HCT116 (cell line): ENCODE measurements at regions not wholly inside any gene's neighbourhood (a gene's known extent, or its start where the extent isn't known, plus 50 kb on each side); places are given as distances from the start of the nearest gene placed in this dataset.

Experiments used
- ATAC-seq: fragments of 200-7000 bp; cut with Tn5 transposase; 2 replicates; pipeline ENCODE4 v1.9.1; 2020; ENCODE audit warnings: mild to moderate bottlenecking, moderate library complexity
- BruUV-seq: library from RNA; stranded (reverse); fragments of 400-500 nt; replicated peaks from 2 replicates; lab custom pipeline; 2021; lab: Mats Ljungman, UMichigan
- CTCF ChIA-PET: fragments of 300-600 bp; sonication (Branson Sonifier 250); formaldehyde crosslinking; loops from one replicate; lab custom pipeline; 2021; ENCODE audit warnings: antibody characterized with exemption; lab: Charles Lee
- POLR2A ChIA-PET: fragments of 300-600, 350-600 bp; sonication (Branson Sonifier 250); formaldehyde crosslinking; loops from one replicate; lab custom pipeline; 2021; ENCODE audit warnings: antibody characterized with exemption; lab: Charles Lee
- RAD21 ChIA-PET, 2 experiments: fragments of 300-600 bp; sonication (Branson Sonifier 250); formaldehyde crosslinking; loops; one replicate each; lab custom pipeline; 2023; ENCODE audit warnings: low total read pairs in 2 of 2; ENCODE audit not compliant: uncharacterized antibody in 2 of 2, unreplicated experiment in 2 of 2, low non-redundant PET in 1 of 2; lab: Charles Lee
- DNase-seq: peaks from one replicate; pipeline ENCODE4 v3.0.0-alpha.2; 2010; ENCODE audit warnings: low read depth, low spot score
- H2AFZ ChIP-seq: fragments of 200-600 bp; shearing (Covaris generic), sonication (generic); 2 replicates; pipeline ENCODE4 v1.6.1; 2017; ENCODE audit warnings: low read depth, mixed run types, mixed read lengths, antibody characterized with exemption, low read length; ENCODE audit not compliant: poor library complexity, severe bottlenecking
- H3K27ac ChIP-seq: 2 replicates; pipeline ENCODE4 v1.5.1; 2012; ENCODE audit warnings: low read depth, low read length
- H3K27me3 ChIP-seq: fragments of 200-600 bp; sonication (generic); 2 replicates; pipeline ENCODE4 v1.6.1; 2016; ENCODE audit warnings: mixed run types, low read length, mixed read lengths; ENCODE audit not compliant: insufficient read depth
- H3K36me3 ChIP-seq, 2 experiments: fragments of 200-500 bp in 1 of 2; fragments of 200-600 bp in 1 of 2; sonication (Bioruptor generic) in 1 of 2; sonication (generic) in 1 of 2; 2 replicates each; pipeline versions ENCODE4 v1.5.1 to v1.6.1; 2014 to 2016; ENCODE audit warnings: low read length in 2 of 2, inconsistent platforms in 1 of 2, mixed read lengths in 1 of 2, mixed run types in 1 of 2; ENCODE audit not compliant: insufficient read depth in 2 of 2, control insufficient read depth in 1 of 2
- H3K4me1 ChIP-seq, 2 experiments: fragments of 200-600 bp in 1 of 2; sonication (generic) in 1 of 2; 2 replicates each; pipeline versions ENCODE4 v1.5.1 to v1.6.1; 2012 to 2017; ENCODE audit warnings: low read length in 2 of 2, inconsistent platforms in 1 of 2, mild to moderate bottlenecking in 1 of 2, mixed read lengths in 1 of 2, mixed run types in 1 of 2, moderate library complexity in 1 of 2; ENCODE audit not compliant: insufficient read depth in 2 of 2, control insufficient read depth in 1 of 2
- H3K4me2 ChIP-seq: fragments of 200-600 bp; sonication (generic); 2 replicates; pipeline ENCODE4 v1.6.1; 2017; ENCODE audit warnings: mixed run types, low read length, mixed read lengths
- H3K4me3 ChIP-seq, 2 experiments: fragments of 200-600 bp in 1 of 2; sonication (generic) in 1 of 2; replicated peaks in 1 of 2; 2 replicates each; pipeline ENCODE4 v1.5.1; 2011 to 2016; ENCODE audit warnings: low read length in 2 of 2, control low read depth in 1 of 2, low read depth in 1 of 2, mild to moderate bottlenecking in 1 of 2, mixed read lengths in 1 of 2, mixed run types in 1 of 2
- H3K79me2 ChIP-seq: fragments of 200-600 bp; sonication (generic); 2 replicates; pipeline ENCODE4 v1.6.1; 2017; ENCODE audit warnings: mild to moderate bottlenecking, mixed run types, low read length, moderate library complexity, mixed read lengths; ENCODE audit not compliant: insufficient read depth
- H3K9ac ChIP-seq: fragments of 200-600 bp; sonication (generic); 2 replicates; pipeline ENCODE4 v1.6.1; 2016; ENCODE audit warnings: low read length, mixed read lengths
- H3K9me2 ChIP-seq: fragments of 200-600 bp; sonication (generic), shearing (Covaris generic); 2 replicates; pipeline ENCODE4 v1.6.1; 2017; ENCODE audit warnings: mixed run types, mild to moderate bottlenecking, moderate library complexity; ENCODE audit not compliant: insufficient read depth
- H3K9me3 ChIP-seq, 2 experiments: fragments of 200-500 bp in 1 of 2; fragments of 200-600 bp in 1 of 2; sonication (Bioruptor generic) in 1 of 2; sonication (generic) in 1 of 2; 2 replicates each; pipeline ENCODE4 v1.6.1; 2014 to 2017; ENCODE audit warnings: low read length in 2 of 2, mixed read lengths in 2 of 2, inconsistent platforms in 1 of 2, low read depth in 1 of 2, mild to moderate bottlenecking in 1 of 2, mixed run types in 1 of 2, moderate library complexity in 1 of 2; ENCODE audit not compliant: control insufficient read depth in 1 of 2, insufficient read depth in 1 of 2
- H4K20me1 ChIP-seq: fragments of 200-600 bp; sonication (generic), shearing (Covaris generic); 2 replicates; pipeline ENCODE4 v1.6.1; 2017; ENCODE audit warnings: mixed run types, mild to moderate bottlenecking, moderate library complexity; ENCODE audit not compliant: insufficient read depth
- EGR1 ChIP-seq: IDR thresholded peaks from 2 replicates; pipeline ENCODE4 v1.6.1; 2012; ENCODE audit warnings: low read depth
- EZH2 ChIP-seq: fragments of 200-600 bp; sonication (generic); IDR thresholded peaks from 2 replicates; pipeline ENCODE4 v1.6.1; 2017; ENCODE audit warnings: antibody characterized with exemption, mixed run types
- JUND ChIP-seq: IDR thresholded peaks from 2 replicates; pipeline ENCODE4 v1.6.1; 2012
- RAD21 ChIP-seq: IDR thresholded peaks from 2 replicates; pipeline ENCODE4 v1.6.1; 2012; ENCODE audit warnings: low read depth, mild to moderate bottlenecking
- SIN3A ChIP-seq: IDR thresholded peaks from 2 replicates; pipeline ENCODE4 v1.6.1; 2012; ENCODE audit warnings: low read depth
- SRF ChIP-seq: IDR thresholded peaks from 2 replicates; pipeline ENCODE4 v1.6.1; 2012; ENCODE audit warnings: low read depth
- TCF7L2 ChIP-seq: IDR thresholded peaks from 2 replicates; pipeline ENCODE4 v1.7.0; 2011; ENCODE audit warnings: borderline replicate concordance, inconsistent platforms; ENCODE audit not compliant: insufficient read depth, insufficient read length; ENCODE audit errors: extremely low read depth
- YY1 ChIP-seq: IDR thresholded peaks from 2 replicates; pipeline ENCODE4 v1.6.1; 2011; ENCODE audit warnings: low read length, low read depth, moderate library complexity, mild to moderate bottlenecking; ENCODE audit not compliant: insufficient replicate concordance; ENCODE audit errors: extremely low read depth
- ZFX ChIP-seq: fragments of 450-650 bp; IDR thresholded peaks from 2 replicates; pipeline ENCODE4 v1.6.1; 2017
- ZNF274 ChIP-seq: fragments of 200-500 bp; sonication (Bioruptor generic); IDR thresholded peaks from 2 replicates; pipeline ENCODE4 v1.6.1; 2014; ENCODE audit warnings: mild to moderate bottlenecking, low read depth, low read length, inconsistent platforms
- intact Hi-C: fragments of 100-400 bp; cut with micrococcal nuclease; formaldehyde crosslinking; loops from 2 replicates; pipeline ENCODE4 v1.10.0; 2022
- TF ChIP-seq, protein P1 (sequence below): IDR thresholded peaks from 2 replicates; pipeline ENCODE4 v1.6.1; 2011; ENCODE audit warnings: mild to moderate bottlenecking, low read length, moderate library complexity; ENCODE audit not compliant: insufficient replicate concordance; ENCODE audit errors: extremely low read depth
- TF ChIP-seq, protein P2 (sequence below), 3 experiments: fragments of 200-600 bp in 1 of 3; sonication (generic) in 1 of 3; IDR thresholded peaks in 2 of 3; conservative IDR thresholded peaks in 1 of 3; 2 replicates each; pipeline ENCODE4 v1.5.1; 2012 to 2017; ENCODE audit warnings: low read depth in 2 of 3, low read length in 2 of 3, antibody characterized with exemption in 1 of 3, borderline replicate concordance in 1 of 3, control low read depth in 1 of 3, mild to moderate bottlenecking in 1 of 3, mixed read lengths in 1 of 3, mixed run types in 1 of 3, moderate library complexity in 1 of 3; ENCODE audit not compliant: insufficient read depth in 1 of 3

DNA sequence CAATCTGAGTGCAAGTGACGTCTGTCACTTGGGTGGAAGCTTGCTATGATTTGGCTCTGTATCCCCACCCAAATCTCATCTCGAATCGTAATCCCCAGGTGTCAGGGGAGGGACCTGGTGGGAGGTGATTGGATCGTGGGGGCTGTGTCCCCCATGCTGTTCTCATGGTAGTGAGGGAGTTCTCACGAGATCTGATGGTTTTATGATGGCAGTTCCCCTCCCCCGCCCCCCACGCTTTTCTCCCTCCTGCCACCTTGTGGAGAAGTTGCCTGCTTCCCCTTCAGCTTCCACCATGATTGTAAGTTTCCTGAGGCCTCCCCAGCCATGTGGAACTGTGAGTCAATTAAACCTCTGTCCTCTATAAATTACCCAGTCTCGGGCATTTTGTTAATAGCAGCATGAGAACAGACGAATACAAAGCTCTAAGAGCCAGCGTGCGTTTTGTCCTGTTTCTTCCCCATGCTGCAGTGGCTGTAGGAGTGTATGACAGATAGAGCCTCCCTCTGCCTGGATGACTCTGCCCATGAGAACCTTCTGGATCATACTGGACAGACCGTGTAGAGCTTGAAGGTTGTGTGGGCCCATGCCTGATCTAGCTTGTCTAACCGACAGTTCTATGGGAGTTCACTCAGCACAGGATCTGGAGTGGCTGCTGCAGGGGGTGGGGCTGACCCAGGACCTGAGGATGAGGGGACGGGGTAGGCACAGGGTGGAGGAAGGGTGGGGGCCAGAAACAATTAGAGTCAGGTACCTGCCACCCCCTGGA lies 139.7 kb upstream of the ERRFI1 start:
- peak overlapping the region; percentile 15 to 18; a peak in 3 of 4 replicates for H3K4me3 ChIP-seq
- H3K79me2 ChIP-seq, result no peaks in the 10 kb centered on the region
- intact Hi-C loops, result loop anchor here (2.0 to 5.0 kb wide), 3 partner anchors 69 to 139 kb away; partner anchors contain the start of gene ERRFI1
- ChIA-PET POLR2A (interaction anchor here (0.6 to 8.5 kb wide), 17 partner anchors 12 to 148 kb away, joined by 3 to 93 read pairs (median 5); no protein-coding TSS in a partner anchor), RAD21 (interaction anchor here (0.6 to 1.6 kb wide), 5 partner anchors 32 to 150 kb away, joined by 3 to 8 read pairs (median 5); no protein-coding TSS in a partner anchor), CTCF (interaction anchor here (0.6 to 2.4 kb wide), 7 partner anchors 13 to 149 kb away, joined by 3 to 6 read pairs (median 4); no protein-coding TSS in a partner anchor)
- no peaks in the 10 kb centered on the region for H4K20me1 ChIP-seq
- no peak overlapping the region for H2AFZ ChIP-seq
- peak overlapping the region; percentile 60 for H3K4me2 ChIP-seq
- no peaks in the 10 kb centered on the region for H3K9me2 ChIP-seq
- H3K27ac ChIP-seq, result peak overlapping the region; percentile 96
- DNase-seq (no peak), ATAC-seq (peak; percentile 49)
- peaks cover 48 to 62% of the 10 kb centered on the region in 2 experiments for H3K4me1 ChIP-seq
- peak overlapping the region; percentile 46 for H3K9ac ChIP-seq
- TF ChIP-seq SIN3A (no peak), ZFX (no peak), TCF7L2 (no peak), JUND (no peak), EGR1 (no peak), SRF (no peak), RAD21 (no peak), ZNF274 (no peak), YY1 (peak; percentile 72), EZH2 (no peak)
- TF ChIP-seq, protein P1, sequence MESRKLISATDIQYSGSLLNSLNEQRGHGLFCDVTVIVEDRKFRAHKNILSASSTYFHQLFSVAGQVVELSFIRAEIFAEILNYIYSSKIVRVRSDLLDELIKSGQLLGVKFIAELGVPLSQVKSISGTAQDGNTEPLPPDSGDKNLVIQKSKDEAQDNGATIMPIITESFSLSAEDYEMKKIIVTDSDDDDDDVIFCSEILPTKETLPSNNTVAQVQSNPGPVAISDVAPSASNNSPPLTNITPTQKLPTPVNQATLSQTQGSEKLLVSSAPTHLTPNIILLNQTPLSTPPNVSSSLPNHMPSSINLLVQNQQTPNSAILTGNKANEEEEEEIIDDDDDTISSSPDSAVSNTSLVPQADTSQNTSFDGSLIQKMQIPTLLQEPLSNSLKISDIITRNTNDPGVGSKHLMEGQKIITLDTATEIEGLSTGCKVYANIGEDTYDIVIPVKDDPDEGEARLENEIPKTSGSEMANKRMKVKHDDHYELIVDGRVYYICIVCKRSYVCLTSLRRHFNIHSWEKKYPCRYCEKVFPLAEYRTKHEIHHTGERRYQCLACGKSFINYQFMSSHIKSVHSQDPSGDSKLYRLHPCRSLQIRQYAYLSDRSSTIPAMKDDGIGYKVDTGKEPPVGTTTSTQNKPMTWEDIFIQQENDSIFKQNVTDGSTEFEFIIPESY, result peak; percentile 81
- TF ChIP-seq, protein P2, sequence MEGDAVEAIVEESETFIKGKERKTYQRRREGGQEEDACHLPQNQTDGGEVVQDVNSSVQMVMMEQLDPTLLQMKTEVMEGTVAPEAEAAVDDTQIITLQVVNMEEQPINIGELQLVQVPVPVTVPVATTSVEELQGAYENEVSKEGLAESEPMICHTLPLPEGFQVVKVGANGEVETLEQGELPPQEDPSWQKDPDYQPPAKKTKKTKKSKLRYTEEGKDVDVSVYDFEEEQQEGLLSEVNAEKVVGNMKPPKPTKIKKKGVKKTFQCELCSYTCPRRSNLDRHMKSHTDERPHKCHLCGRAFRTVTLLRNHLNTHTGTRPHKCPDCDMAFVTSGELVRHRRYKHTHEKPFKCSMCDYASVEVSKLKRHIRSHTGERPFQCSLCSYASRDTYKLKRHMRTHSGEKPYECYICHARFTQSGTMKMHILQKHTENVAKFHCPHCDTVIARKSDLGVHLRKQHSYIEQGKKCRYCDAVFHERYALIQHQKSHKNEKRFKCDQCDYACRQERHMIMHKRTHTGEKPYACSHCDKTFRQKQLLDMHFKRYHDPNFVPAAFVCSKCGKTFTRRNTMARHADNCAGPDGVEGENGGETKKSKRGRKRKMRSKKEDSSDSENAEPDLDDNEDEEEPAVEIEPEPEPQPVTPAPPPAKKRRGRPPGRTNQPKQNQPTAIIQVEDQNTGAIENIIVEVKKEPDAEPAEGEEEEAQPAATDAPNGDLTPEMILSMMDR (IDR thresholded peaks at IDR 0.05 in 2 of 3, conservative IDR thresholded peaks at IDR 0.05 in 1 of 3; ENCODE audit: borderline replicate concordance in 1 of 3, insufficient read depth in 1 of 3, low read depth in 2 of 3, low read length in 2 of 3), result peak in 2 of 3 experiments; percentile 65 to 67; a peak in 4 of 6 replicates
- H3K27me3 ChIP-seq, result no peaks in the 10 kb centered on the region
- no peaks in the 10 kb centered on the region for H3K36me3 ChIP-seq
- H3K9me3 ChIP-seq, result no peaks in the 10 kb centered on the region
- TSS peak; percentile 66 for BruUV-seq
